ENCODE measurements at regions not wholly inside any gene's neighbourhood (a gene's known extent, or its start where the extent isn't known, plus 50 kb on each side); places are given as distances from the start of the nearest gene placed in this dataset.

- H3K27ac Mint-ChIP-seq (ENCODE audit: low read depth): no peak overlapping the region
These were observed 98.3 kb upstream of the SYNDIG1 start for GRCh38 chr20:24370911-24371695.

GRCh38 chr20:24370249-24370648 is 99.2 kb upstream of the SYNDIG1 start:
- no peaks in the 10 kb centered on the region for H3K36me3 Mint-ChIP-seq (ENCODE audit: insufficient read depth)
- no peaks in the 10 kb centered on the region for H3K27me3 Mint-ChIP-seq
- no peaks in the 10 kb centered on the region for H3K4me1 Mint-ChIP-seq
- no peak for DNase-seq (ENCODE audit: low spot score in 2 of 2)
- H3K27ac Mint-ChIP-seq (ENCODE audit: low read depth): no peak overlapping the region
- no peak for ATAC-seq (replicated peaks; ENCODE audit: extremely low read depth, poor library complexity, severe bottlenecking)
- H3K4me3 Mint-ChIP-seq: no peak overlapping the region
- no peaks in the 10 kb centered on the region for H3K9me3 Mint-ChIP-seq

More at GRCh38 chr20:24370911-24371695, 98.3 kb upstream of the SYNDIG1 start:
- no peaks in the 10 kb centered on the region for H3K9me3 Mint-ChIP-seq
- no peak overlapping the region for H3K4me3 Mint-ChIP-seq
- no peaks in the 10 kb centered on the region for H3K27me3 Mint-ChIP-seq
- no peaks in the 10 kb centered on the region for H3K36me3 Mint-ChIP-seq (ENCODE audit: insufficient read depth)
- no peak for DNase-seq (ENCODE audit: low spot score in 2 of 2)
- ATAC-seq (replicated peaks; ENCODE audit: extremely low read depth, poor library complexity, severe bottlenecking): no peak
- no peaks in the 10 kb centered on the region for H3K4me1 Mint-ChIP-seq

- DNase-seq (ENCODE audit: low spot score in 2 of 2) (no peak), ATAC-seq (replicated peaks; ENCODE audit: extremely low read depth, poor library complexity, severe bottlenecking) (no peak)
- no peak overlapping the region for H3K27ac Mint-ChIP-seq (ENCODE audit: low read depth)
- H3K4me3 Mint-ChIP-seq: no peak overlapping the region
- no peaks in the 10 kb centered on the region for H3K9me3 Mint-ChIP-seq
- H3K4me1 Mint-ChIP-seq: no peaks in the 10 kb centered on the region
- H3K36me3 Mint-ChIP-seq (ENCODE audit: insufficient read depth): no peaks in the 10 kb centered on the region
- H3K27me3 Mint-ChIP-seq: peaks cover 3% of the 10 kb centered on the region
These were observed 101.2 kb upstream of the SYNDIG1 start for GRCh38 chr20:24368253-24368652.

GRCh38 chr20:24366336-24367004 is 103.0 kb upstream of the SYNDIG1 start:
- ATAC-seq (replicated peaks; ENCODE audit: extremely low read depth, poor library complexity, severe bottlenecking) (no peak), DNase-seq (ENCODE audit: low spot score in 2 of 2) (no peak)
- H3K36me3 Mint-ChIP-seq (ENCODE audit: insufficient read depth): no peaks in the 10 kb centered on the region
- no peak overlapping the region for H3K4me3 Mint-ChIP-seq
- peaks cover 16% of the 10 kb centered on the region for H3K27me3 Mint-ChIP-seq
- H3K27ac Mint-ChIP-seq (ENCODE audit: low read depth): no peak overlapping the region
- H3K4me1 Mint-ChIP-seq: no peaks in the 10 kb centered on the region
- H3K9me3 Mint-ChIP-seq: no peaks in the 10 kb centered on the region

GRCh38 chr20:24365670-24366069 is 103.8 kb upstream of the SYNDIG1 start:
- H3K9me3 Mint-ChIP-seq: no peaks in the 10 kb centered on the region
- H3K27me3 Mint-ChIP-seq: peaks cover 20% of the 10 kb centered on the region
- no peaks in the 10 kb centered on the region for H3K4me1 Mint-ChIP-seq
- no peak for DNase-seq (ENCODE audit: low spot score in 2 of 2)
- ATAC-seq (replicated peaks; ENCODE audit: extremely low read depth, poor library complexity, severe bottlenecking): no peak
- no peak overlapping the region for H3K4me3 Mint-ChIP-seq
- H3K27ac Mint-ChIP-seq (ENCODE audit: low read depth): no peak overlapping the region
- H3K36me3 Mint-ChIP-seq (ENCODE audit: insufficient read depth): no peaks in the 10 kb centered on the region

GRCh38 chr20:24364482-24364881 is 104.9 kb upstream of the SYNDIG1 start:
- Mint-ChIP-seq H3K4me1 (no peaks in the 10 kb centered on the region), H3K4me3 (no peak overlapping the region), H3K36me3 (ENCODE audit: insufficient read depth) (no peaks in the 10 kb centered on the region), H3K27me3 (peaks cover 32% of the 10 kb centered on the region), H3K27ac (ENCODE audit: low read depth) (no peak overlapping the region), H3K9me3 (no peaks in the 10 kb centered on the region)
- DNase-seq (ENCODE audit: low spot score in 2 of 2) (no peak), ATAC-seq (replicated peaks; ENCODE audit: extremely low read depth, poor library complexity, severe bottlenecking) (no peak)

- ATAC-seq (replicated peaks; ENCODE audit: extremely low read depth, poor library complexity, severe bottlenecking): no peak
- H3K27me3 Mint-ChIP-seq: peaks cover 46% of the 10 kb centered on the region
- DNase-seq (ENCODE audit: low spot score in 2 of 2): no peak
- H3K36me3 Mint-ChIP-seq (ENCODE audit: insufficient read depth): no peaks in the 10 kb centered on the region
- no peaks in the 10 kb centered on the region for H3K9me3 Mint-ChIP-seq
- H3K4me3 Mint-ChIP-seq: no peak overlapping the region
- H3K4me1 Mint-ChIP-seq: no peaks in the 10 kb centered on the region
- no peak overlapping the region for H3K27ac Mint-ChIP-seq (ENCODE audit: low read depth)
These were observed 106.4 kb upstream of the SYNDIG1 start for GRCh38 chr20:24363031-24363430.

GRCh38 chr20:24362080-24362479 is 107.3 kb upstream of the SYNDIG1 start:
- Mint-ChIP-seq H3K27me3 (peaks cover 56% of the 10 kb centered on the region), H3K36me3 (ENCODE audit: insufficient read depth) (no peaks in the 10 kb centered on the region), H3K4me1 (no peaks in the 10 kb centered on the region), H3K4me3 (no peak overlapping the region), H3K9me3 (no peaks in the 10 kb centered on the region), H3K27ac (ENCODE audit: low read depth) (no peak overlapping the region)
- ATAC-seq (replicated peaks; ENCODE audit: extremely low read depth, poor library complexity, severe bottlenecking) (no peak), DNase-seq (ENCODE audit: low spot score in 2 of 2) (no peak)

- H3K9me3 Mint-ChIP-seq: no peaks in the 10 kb centered on the region
- DNase-seq (ENCODE audit: low spot score in 2 of 2): no peak
- H3K4me3 Mint-ChIP-seq: no peak overlapping the region
- no peaks in the 10 kb centered on the region for H3K4me1 Mint-ChIP-seq
- peaks cover 61% of the 10 kb centered on the region for H3K27me3 Mint-ChIP-seq
- no peak overlapping the region for H3K27ac Mint-ChIP-seq (ENCODE audit: low read depth)
- no peak for ATAC-seq (replicated peaks; ENCODE audit: extremely low read depth, poor library complexity, severe bottlenecking)
- H3K36me3 Mint-ChIP-seq (ENCODE audit: insufficient read depth): no peaks in the 10 kb centered on the region
These were observed 107.9 kb upstream of the SYNDIG1 start for GRCh38 chr20:24361541-24361940.

- Mint-ChIP-seq H3K27me3 (peaks cover 70% of the 10 kb centered on the region), H3K36me3 (ENCODE audit: insufficient read depth) (no peaks in the 10 kb centered on the region), H3K4me3 (no peak overlapping the region), H3K4me1 (no peaks in the 10 kb centered on the region), H3K27ac (ENCODE audit: low read depth) (no peak overlapping the region), H3K9me3 (no peaks in the 10 kb centered on the region)
- DNase-seq (ENCODE audit: low spot score in 2 of 2) (no peak), ATAC-seq (replicated peaks; ENCODE audit: extremely low read depth, poor library complexity, severe bottlenecking) (no peak)
These were observed 108.9 kb upstream of the SYNDIG1 start for GRCh38 chr20:24360531-24360930.

GRCh38 chr20:24359321-24360027 is 110.0 kb upstream of the SYNDIG1 start:
- H3K4me1 Mint-ChIP-seq: no peaks in the 10 kb centered on the region
- H3K9me3 Mint-ChIP-seq: no peaks in the 10 kb centered on the region
- H3K27ac Mint-ChIP-seq (ENCODE audit: low read depth): no peak overlapping the region
- ATAC-seq (replicated peaks; ENCODE audit: extremely low read depth, poor library complexity, severe bottlenecking): no peak
- H3K36me3 Mint-ChIP-seq (ENCODE audit: insufficient read depth): no peaks in the 10 kb centered on the region
- DNase-seq (ENCODE audit: low spot score in 2 of 2): no peak
- H3K4me3 Mint-ChIP-seq: no peak overlapping the region
- peaks cover 80% of the 10 kb centered on the region for H3K27me3 Mint-ChIP-seq

- peaks cover 81% of the 10 kb centered on the region for H3K27me3 Mint-ChIP-seq
- no peak for DNase-seq (ENCODE audit: low spot score in 2 of 2)
- ATAC-seq (replicated peaks; ENCODE audit: extremely low read depth, poor library complexity, severe bottlenecking): no peak
- no peak overlapping the region for H3K4me3 Mint-ChIP-seq
- no peak overlapping the region for H3K27ac Mint-ChIP-seq (ENCODE audit: low read depth)
- no peaks in the 10 kb centered on the region for H3K36me3 Mint-ChIP-seq (ENCODE audit: insufficient read depth)
- no peaks in the 10 kb centered on the region for H3K9me3 Mint-ChIP-seq
- no peaks in the 10 kb centered on the region for H3K4me1 Mint-ChIP-seq
These were observed 111.5 kb upstream of the SYNDIG1 start for GRCh38 chr20:24357931-24358330.

GRCh38 chr20:24357177-24357576 is 112.3 kb upstream of the SYNDIG1 start:
- DNase-seq (ENCODE audit: low spot score in 2 of 2) (no peak), ATAC-seq (replicated peaks; ENCODE audit: extremely low read depth, poor library complexity, severe bottlenecking) (no peak)
- no peak overlapping the region for H3K4me3 Mint-ChIP-seq
- peaks cover 73% of the 10 kb centered on the region for H3K27me3 Mint-ChIP-seq
- no peak overlapping the region for H3K27ac Mint-ChIP-seq (ENCODE audit: low read depth)
- H3K36me3 Mint-ChIP-seq (ENCODE audit: insufficient read depth): no peaks in the 10 kb centered on the region
- H3K9me3 Mint-ChIP-seq: no peaks in the 10 kb centered on the region
- H3K4me1 Mint-ChIP-seq: no peaks in the 10 kb centered on the region
